HEK293 (cell line): ENCODE measurements at regions not wholly inside any gene's neighbourhood (a gene's known extent, or its start where the extent isn't known, plus 50 kb on each side); places are given as distances from the start of the nearest gene placed in this dataset.
"Not testable (repeated sequence)": the region's sequence is repeated elsewhere in the genome, so short reads cannot be mapped to it uniquely, and the experiment has no call there.

Experiments
- CTCF ChIP-seq: fragments of 450-650 bp; formaldehyde crosslinking; IDR thresholded peaks from 2 replicates; pipeline ENCODE4 v1.5.1; 2016; ENCODE audit warnings: missing biosample characterization, missing genetic modification characterization
- ZNF133 ChIP-seq: fragments of 450-650 bp; formaldehyde crosslinking; IDR thresholded peaks from 2 replicates; pipeline ENCODE4 v1.5.1; 2016; ENCODE audit warnings: missing biosample characterization, missing genetic modification characterization
- ZNF335 ChIP-seq: fragments of 450-650 bp; formaldehyde crosslinking; conservative IDR thresholded peaks from 2 replicates; pipeline ENCODE4 v1.5.1; 2016; ENCODE audit warnings: missing biosample characterization, missing genetic modification characterization

GRCh38 chr17:16854636-16855035 is 117.3 kb downstream of the TNFRSF13B start:
- TF ChIP-seq ZNF133 (tag by site-specific recombination); ZNF335; CTCF (tag by site-specific recombination): not testable (repeated sequence)
